Smooth muscle cell (in vitro differentiated cells): ENCODE measurements at regions not wholly inside any gene's neighbourhood (a gene's known extent, or its start where the extent isn't known, plus 50 kb on each side); places are given as distances from the start of the nearest gene placed in this dataset.

ENCODE experiments used
- DNase-seq: peaks from one replicate; lab custom pipeline; 2025; ENCODE audit not compliant: unreplicated experiment; lab: John Stamatoyannopoulos, UW
- H2AFZ ChIP-seq: fragments of 200-600 bp; sonication (generic); 2 replicates; pipeline ENCODE4 v1.6.0; 2016; ENCODE audit warnings: antibody characterized with exemption, low read depth, mild to moderate bottlenecking
- H3F3A ChIP-seq: fragments of 200-600 bp; sonication (generic); 2 replicates; pipeline ENCODE4 v1.6.0; 2017; ENCODE audit warnings: antibody characterized with exemption, low read depth
- H3K27ac ChIP-seq: fragments of 200-600 bp; sonication (generic); 2 replicates; pipeline ENCODE4 v1.5.1; 2016; ENCODE audit warnings: low read depth, mild to moderate bottlenecking
- H3K27me3 ChIP-seq: fragments of 200-600 bp; sonication (generic); 2 replicates; pipeline ENCODE4 v1.6.1; 2016; ENCODE audit warnings: low read depth, mild to moderate bottlenecking
- H3K36me3 ChIP-seq: fragments of 200-600 bp; sonication (generic); 2 replicates; pipeline ENCODE4 v1.5.1; 2016; ENCODE audit warnings: low read depth
- H3K4me1 ChIP-seq: fragments of 200-600 bp; sonication (generic); 2 replicates; pipeline ENCODE4 v1.5.1; 2016; ENCODE audit warnings: low read depth
- H3K4me2 ChIP-seq: fragments of 200-600 bp; sonication (generic); 2 replicates; pipeline ENCODE4 v1.6.0; 2016; ENCODE audit warnings: mild to moderate bottlenecking
- H3K4me3 ChIP-seq: fragments of 200-600 bp; sonication (generic); 2 replicates; pipeline ENCODE4 v1.5.1; 2016; ENCODE audit warnings: mild to moderate bottlenecking
- H3K79me2 ChIP-seq: fragments of 200-600 bp; sonication (generic); 2 replicates; pipeline ENCODE4 v1.6.0; 2016; ENCODE audit warnings: low read depth, mild to moderate bottlenecking
- H3K9ac ChIP-seq: fragments of 200-600 bp; sonication (generic); 2 replicates; pipeline ENCODE4 v1.6.0; 2016; ENCODE audit warnings: low read depth
- H3K9me3 ChIP-seq: fragments of 200-600 bp; sonication (generic); replicated peaks from 2 replicates; pipeline ENCODE4 v1.5.1; 2016; ENCODE audit warnings: low read depth
- H4K20me1 ChIP-seq: fragments of 200-600 bp; sonication (generic); 2 replicates; pipeline ENCODE4 v1.6.0; 2016; ENCODE audit warnings: low read depth
- WGBS: methylation state at CpG from one replicate; pipeline ENCODE4 v1.1.7; 2016; ENCODE audit warnings: low lambda C conversion rate; 5-methylcytosine and 5-hydroxymethylcytosine counted together
- TF ChIP-seq, protein P1 (sequence below): fragments of 200-600 bp; sonication (generic); IDR thresholded peaks from 2 replicates; pipeline ENCODE4 v1.5.1; 2017; ENCODE audit warnings: borderline replicate concordance, mild to moderate bottlenecking, antibody characterized with exemption; ENCODE audit not compliant: insufficient read depth, poor library complexity, severe bottlenecking

- no peaks in the 10 kb centered on the region for H3K36me3 ChIP-seq
- no peak for DNase-seq
- no peak overlapping the region for H3K4me3 ChIP-seq
- H2AFZ ChIP-seq, result no peak overlapping the region
- no peaks in the 10 kb centered on the region for H3K27me3 ChIP-seq
- H3K9ac ChIP-seq, result no peak overlapping the region
- no peaks in the 10 kb centered on the region for H3K4me1 ChIP-seq
- H3F3A ChIP-seq, result no peaks in the 10 kb centered on the region
- WGBS, result 100% methylated on average over 2 of the region's 2 CpGs
- H3K27ac ChIP-seq, result no peak overlapping the region
- H3K9me3 ChIP-seq, result no peaks in the 10 kb centered on the region
- no peaks in the 10 kb centered on the region for H3K79me2 ChIP-seq
- H3K4me2 ChIP-seq, result no peak overlapping the region
- TF ChIP-seq, protein P1, sequence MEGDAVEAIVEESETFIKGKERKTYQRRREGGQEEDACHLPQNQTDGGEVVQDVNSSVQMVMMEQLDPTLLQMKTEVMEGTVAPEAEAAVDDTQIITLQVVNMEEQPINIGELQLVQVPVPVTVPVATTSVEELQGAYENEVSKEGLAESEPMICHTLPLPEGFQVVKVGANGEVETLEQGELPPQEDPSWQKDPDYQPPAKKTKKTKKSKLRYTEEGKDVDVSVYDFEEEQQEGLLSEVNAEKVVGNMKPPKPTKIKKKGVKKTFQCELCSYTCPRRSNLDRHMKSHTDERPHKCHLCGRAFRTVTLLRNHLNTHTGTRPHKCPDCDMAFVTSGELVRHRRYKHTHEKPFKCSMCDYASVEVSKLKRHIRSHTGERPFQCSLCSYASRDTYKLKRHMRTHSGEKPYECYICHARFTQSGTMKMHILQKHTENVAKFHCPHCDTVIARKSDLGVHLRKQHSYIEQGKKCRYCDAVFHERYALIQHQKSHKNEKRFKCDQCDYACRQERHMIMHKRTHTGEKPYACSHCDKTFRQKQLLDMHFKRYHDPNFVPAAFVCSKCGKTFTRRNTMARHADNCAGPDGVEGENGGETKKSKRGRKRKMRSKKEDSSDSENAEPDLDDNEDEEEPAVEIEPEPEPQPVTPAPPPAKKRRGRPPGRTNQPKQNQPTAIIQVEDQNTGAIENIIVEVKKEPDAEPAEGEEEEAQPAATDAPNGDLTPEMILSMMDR, result no peak
- H4K20me1 ChIP-seq, result no peaks in the 10 kb centered on the region
Measured at GRCh38 chr13:76330761-76331160, 555.4 kb downstream of the KCTD12 start.

- Histone ChIP-seq H3K27me3 (no peaks in the 10 kb centered on the region), H3K79me2 (no peaks in the 10 kb centered on the region), H3K27ac (no peak overlapping the region), H2AFZ (no peak overlapping the region), H4K20me1 (no peaks in the 10 kb centered on the region), H3K9ac (no peak overlapping the region), H3K4me1 (no peaks in the 10 kb centered on the region), H3K9me3 (no peaks in the 10 kb centered on the region), H3F3A (no peaks in the 10 kb centered on the region), H3K4me3 (no peak overlapping the region), H3K36me3 (no peaks in the 10 kb centered on the region), H3K4me2 (no peak overlapping the region)
- DNase-seq, result no peak
- TF ChIP-seq, protein P1, result no peak
- 81% methylated on average over 2 of the region's 2 CpGs for WGBS
Measured at GRCh38 chr13:76329866-76330580, 556.2 kb downstream of the KCTD12 start.

- 83% methylated on average over 3 of the region's 3 CpGs for WGBS
- Histone ChIP-seq H4K20me1 (no peaks in the 10 kb centered on the region), H3K27ac (no peak overlapping the region), H3K4me1 (no peaks in the 10 kb centered on the region), H2AFZ (no peak overlapping the region), H3K9me3 (no peaks in the 10 kb centered on the region), H3K4me3 (no peak overlapping the region), H3K9ac (no peak overlapping the region), H3K79me2 (no peaks in the 10 kb centered on the region), H3K27me3 (no peaks in the 10 kb centered on the region), H3K4me2 (no peak overlapping the region), H3F3A (no peaks in the 10 kb centered on the region), H3K36me3 (no peaks in the 10 kb centered on the region)
- TF ChIP-seq, protein P1, result no peak
- DNase-seq, result no peak
Measured at GRCh38 chr13:76329004-76329403, 557.2 kb downstream of the KCTD12 start.

- H3K9me3 ChIP-seq, result no peaks in the 10 kb centered on the region
- H4K20me1 ChIP-seq, result no peaks in the 10 kb centered on the region
- TF ChIP-seq, protein P1, result no peak
- no peaks in the 10 kb centered on the region for H3K27me3 ChIP-seq
- H3K27ac ChIP-seq, result no peak overlapping the region
- WGBS, result 0% methylated on average over 1 of the region's 1 CpG
- no peak overlapping the region for H3K4me2 ChIP-seq
- H3K79me2 ChIP-seq, result no peaks in the 10 kb centered on the region
- DNase-seq, result no peak
- no peak overlapping the region for H2AFZ ChIP-seq
- H3K36me3 ChIP-seq, result no peaks in the 10 kb centered on the region
- H3K4me3 ChIP-seq, result no peak overlapping the region
- H3K9ac ChIP-seq, result no peak overlapping the region
- H3K4me1 ChIP-seq, result no peaks in the 10 kb centered on the region
- H3F3A ChIP-seq, result no peaks in the 10 kb centered on the region
Measured at GRCh38 chr13:76326343-76326742, 559.9 kb downstream of the KCTD12 start.
